ENCODE measurements at regions not wholly inside any gene's neighbourhood (a gene's known extent, or its start where the extent isn't known, plus 50 kb on each side); places are given as distances from the start of the nearest gene placed in this dataset.
A peak's percentile ranks its signal among the peaks of the same experiment; 100 is the strongest.

DNA sequence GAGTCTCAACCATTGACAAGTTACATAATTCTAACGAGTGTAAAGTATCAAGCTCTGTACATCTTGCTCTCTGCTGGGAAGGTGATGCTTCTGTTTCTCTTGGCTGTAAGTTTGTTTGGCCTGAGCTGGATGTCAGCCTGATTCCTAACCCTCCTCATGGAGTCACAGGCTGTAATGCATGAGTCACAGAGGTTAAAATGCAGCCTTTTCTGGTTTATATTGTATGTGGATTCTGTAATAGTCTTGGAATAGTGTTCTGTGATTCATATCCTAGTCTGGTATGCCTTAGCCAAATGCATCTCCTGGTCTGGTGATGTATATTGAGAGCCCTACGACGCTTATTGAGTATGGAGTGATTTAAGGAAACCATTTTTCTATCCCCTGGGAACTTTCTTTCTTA is 104.5 kb upstream of the FRMD6 start (continued):
- TF ChIP-seq, protein P1, sequence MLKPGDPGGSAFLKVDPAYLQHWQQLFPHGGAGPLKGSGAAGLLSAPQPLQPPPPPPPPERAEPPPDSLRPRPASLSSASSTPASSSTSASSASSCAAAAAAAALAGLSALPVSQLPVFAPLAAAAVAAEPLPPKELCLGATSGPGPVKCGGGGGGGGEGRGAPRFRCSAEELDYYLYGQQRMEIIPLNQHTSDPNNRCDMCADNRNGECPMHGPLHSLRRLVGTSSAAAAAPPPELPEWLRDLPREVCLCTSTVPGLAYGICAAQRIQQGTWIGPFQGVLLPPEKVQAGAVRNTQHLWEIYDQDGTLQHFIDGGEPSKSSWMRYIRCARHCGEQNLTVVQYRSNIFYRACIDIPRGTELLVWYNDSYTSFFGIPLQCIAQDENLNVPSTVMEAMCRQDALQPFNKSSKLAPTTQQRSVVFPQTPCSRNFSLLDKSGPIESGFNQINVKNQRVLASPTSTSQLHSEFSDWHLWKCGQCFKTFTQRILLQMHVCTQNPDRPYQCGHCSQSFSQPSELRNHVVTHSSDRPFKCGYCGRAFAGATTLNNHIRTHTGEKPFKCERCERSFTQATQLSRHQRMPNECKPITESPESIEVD (tag by site-specific recombination; IDR thresholded peaks at IDR 0.05): peak; percentile 54
- TF ChIP-seq ZNF639 (tag by site-specific recombination; IDR thresholded peaks at IDR 0.05) (peak; percentile 31; the same call in 1 of the 2 replicates), ZNF416 (tag by site-specific recombination; IDR thresholded peaks at IDR 0.05) (no peak), MZF1 (tag by site-specific recombination; IDR thresholded peaks at IDR 0.05; ENCODE audit: borderline replicate concordance) (no peak), ZNF629 (tag by site-specific recombination; IDR thresholded peaks at IDR 0.05) (peak; percentile 92), ZNF792 (tag by site-specific recombination; IDR thresholded peaks at IDR 0.05) (no peak), SCRT1 (tag by site-specific recombination; IDR thresholded peaks at IDR 0.05; ENCODE audit: borderline replicate concordance) (no peak), ZBTB6 (tag by site-specific recombination; IDR thresholded peaks at IDR 0.05) (no peak), PRDM1 (tag by site-specific recombination; IDR thresholded peaks at IDR 0.05) (no peak), ZNF211 (tag by site-specific recombination; IDR thresholded peaks at IDR 0.05; ENCODE audit: low read depth) (no peak), ZXDB (tag by site-specific recombination; IDR thresholded peaks at IDR 0.05) (0 out of 2 replicates have a peak, but pooled peaks have one; percentile 9), ZNF624 (tag by site-specific recombination; IDR thresholded peaks at IDR 0.05) (no peak), ZNF10 (tag by site-specific recombination; IDR thresholded peaks at IDR 0.05) (no peak), ZNF548 (tag by site-specific recombination; IDR thresholded peaks at IDR 0.05) (no peak), OSR2 (tag by site-specific recombination; IDR thresholded peaks at IDR 0.05) (0 out of 2 replicates have a peak, but pooled peaks have one; percentile 13), ZNF600 (tag by site-specific recombination; IDR thresholded peaks at IDR 0.05) (peak; percentile 98), ZNF654 (tag by site-specific recombination; IDR thresholded peaks at IDR 0.05; ENCODE audit: low read depth) (no peak), ZNF221 (tag by site-specific recombination; IDR thresholded peaks at IDR 0.05; ENCODE audit: borderline replicate concordance) (no peak), ZNF76 (tag by site-specific recombination; IDR thresholded peaks at IDR 0.05; ENCODE audit: borderline replicate concordance, low read depth) (no peak)
- TF ChIP-seq, protein P2, sequence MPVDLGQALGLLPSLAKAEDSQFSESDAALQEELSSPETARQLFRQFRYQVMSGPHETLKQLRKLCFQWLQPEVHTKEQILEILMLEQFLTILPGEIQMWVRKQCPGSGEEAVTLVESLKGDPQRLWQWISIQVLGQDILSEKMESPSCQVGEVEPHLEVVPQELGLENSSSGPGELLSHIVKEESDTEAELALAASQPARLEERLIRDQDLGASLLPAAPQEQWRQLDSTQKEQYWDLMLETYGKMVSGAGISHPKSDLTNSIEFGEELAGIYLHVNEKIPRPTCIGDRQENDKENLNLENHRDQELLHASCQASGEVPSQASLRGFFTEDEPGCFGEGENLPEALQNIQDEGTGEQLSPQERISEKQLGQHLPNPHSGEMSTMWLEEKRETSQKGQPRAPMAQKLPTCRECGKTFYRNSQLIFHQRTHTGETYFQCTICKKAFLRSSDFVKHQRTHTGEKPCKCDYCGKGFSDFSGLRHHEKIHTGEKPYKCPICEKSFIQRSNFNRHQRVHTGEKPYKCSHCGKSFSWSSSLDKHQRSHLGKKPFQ (tag by site-specific recombination; IDR thresholded peaks at IDR 0.05): no peak
- TF ChIP-seq, protein P3, sequence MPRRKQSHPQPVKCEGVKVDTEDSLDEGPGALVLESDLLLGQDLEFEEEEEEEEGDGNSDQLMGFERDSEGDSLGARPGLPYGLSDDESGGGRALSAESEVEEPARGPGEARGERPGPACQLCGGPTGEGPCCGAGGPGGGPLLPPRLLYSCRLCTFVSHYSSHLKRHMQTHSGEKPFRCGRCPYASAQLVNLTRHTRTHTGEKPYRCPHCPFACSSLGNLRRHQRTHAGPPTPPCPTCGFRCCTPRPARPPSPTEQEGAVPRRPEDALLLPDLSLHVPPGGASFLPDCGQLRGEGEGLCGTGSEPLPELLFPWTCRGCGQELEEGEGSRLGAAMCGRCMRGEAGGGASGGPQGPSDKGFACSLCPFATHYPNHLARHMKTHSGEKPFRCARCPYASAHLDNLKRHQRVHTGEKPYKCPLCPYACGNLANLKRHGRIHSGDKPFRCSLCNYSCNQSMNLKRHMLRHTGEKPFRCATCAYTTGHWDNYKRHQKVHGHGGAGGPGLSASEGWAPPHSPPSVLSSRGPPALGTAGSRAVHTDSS (tag by site-specific recombination; IDR thresholded peaks at IDR 0.05): no peak
- TF ChIP-seq, protein P4, sequence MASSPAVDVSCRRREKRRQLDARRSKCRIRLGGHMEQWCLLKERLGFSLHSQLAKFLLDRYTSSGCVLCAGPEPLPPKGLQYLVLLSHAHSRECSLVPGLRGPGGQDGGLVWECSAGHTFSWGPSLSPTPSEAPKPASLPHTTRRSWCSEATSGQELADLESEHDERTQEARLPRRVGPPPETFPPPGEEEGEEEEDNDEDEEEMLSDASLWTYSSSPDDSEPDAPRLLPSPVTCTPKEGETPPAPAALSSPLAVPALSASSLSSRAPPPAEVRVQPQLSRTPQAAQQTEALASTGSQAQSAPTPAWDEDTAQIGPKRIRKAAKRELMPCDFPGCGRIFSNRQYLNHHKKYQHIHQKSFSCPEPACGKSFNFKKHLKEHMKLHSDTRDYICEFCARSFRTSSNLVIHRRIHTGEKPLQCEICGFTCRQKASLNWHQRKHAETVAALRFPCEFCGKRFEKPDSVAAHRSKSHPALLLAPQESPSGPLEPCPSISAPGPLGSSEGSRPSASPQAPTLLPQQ (tag by site-specific recombination; IDR thresholded peaks at IDR 0.05): no peak
- TF ChIP-seq, protein P5, sequence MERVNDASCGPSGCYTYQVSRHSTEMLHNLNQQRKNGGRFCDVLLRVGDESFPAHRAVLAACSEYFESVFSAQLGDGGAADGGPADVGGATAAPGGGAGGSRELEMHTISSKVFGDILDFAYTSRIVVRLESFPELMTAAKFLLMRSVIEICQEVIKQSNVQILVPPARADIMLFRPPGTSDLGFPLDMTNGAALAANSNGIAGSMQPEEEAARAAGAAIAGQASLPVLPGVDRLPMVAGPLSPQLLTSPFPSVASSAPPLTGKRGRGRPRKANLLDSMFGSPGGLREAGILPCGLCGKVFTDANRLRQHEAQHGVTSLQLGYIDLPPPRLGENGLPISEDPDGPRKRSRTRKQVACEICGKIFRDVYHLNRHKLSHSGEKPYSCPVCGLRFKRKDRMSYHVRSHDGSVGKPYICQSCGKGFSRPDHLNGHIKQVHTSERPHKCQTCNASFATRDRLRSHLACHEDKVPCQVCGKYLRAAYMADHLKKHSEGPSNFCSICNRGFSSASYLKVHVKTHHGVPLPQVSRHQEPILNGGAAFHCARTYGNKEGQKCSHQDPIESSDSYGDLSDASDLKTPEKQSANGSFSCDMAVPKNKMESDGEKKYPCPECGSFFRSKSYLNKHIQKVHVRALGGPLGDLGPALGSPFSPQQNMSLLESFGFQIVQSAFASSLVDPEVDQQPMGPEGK (tag by site-specific recombination; IDR thresholded peaks at IDR 0.05): no peak
